Left ventricle myocardium inferior (tissue), 1 donor: ENCODE measurements at regions not wholly inside any gene's neighbourhood (a gene's known extent, or its start where the extent isn't known, plus 50 kb on each side); places are given as distances from the start of the nearest gene placed in this dataset.

Experiments
- DNase-seq: peaks from one replicate; pipeline ENCODE4 v3.0.0-alpha.2; 2020
- H3K27ac ChIP-seq: fragments of 200-600 bp; replicated peaks from 2 replicates; pipeline ENCODE4 v1.8.0; 2021
- H3K27me3 ChIP-seq: fragments of 200-600 bp; 2 replicates; pipeline ENCODE4 v1.8.0; 2021; ENCODE audit warnings: low read depth
- H3K36me3 ChIP-seq: fragments of 200-600 bp; 2 replicates; pipeline ENCODE4 v1.8.0; 2021
- H3K4me1 ChIP-seq: fragments of 200-600 bp; 2 replicates; pipeline ENCODE4 v1.8.0; 2021
- H3K4me3 ChIP-seq: fragments of 200-600 bp; 2 replicates; pipeline ENCODE4 v1.8.0; 2021; ENCODE audit warnings: mild to moderate bottlenecking, moderate library complexity
- H3K9me3 ChIP-seq: fragments of 200-600 bp; replicated peaks from 2 replicates; pipeline ENCODE4 v1.8.0; 2021
- CTCF ChIP-seq: fragments of 200-600 bp; IDR thresholded peaks from 2 replicates; pipeline ENCODE4 v1.8.0; 2021; ENCODE audit warnings: antibody characterized with exemption, mild to moderate bottlenecking, borderline replicate concordance
- intact Hi-C: fragments of 100-400 bp; cut with micrococcal nuclease; formaldehyde crosslinking; loops from one replicate; pipeline ENCODE4 v1.11.0; 2022
- donor health status: DM: no; HTN: yes; CAD: no; lungs with severe emphysema.

- TF ChIP-seq CTCF: no peak
- intact Hi-C loops: no loop called here
- Histone ChIP-seq H3K4me3 (no peak overlapping the region), H3K36me3 (no peaks in the 10 kb centered on the region), H3K27me3 (no peaks in the 10 kb centered on the region), H3K4me1 (peaks cover 19% of the 10 kb centered on the region), H3K27ac (no peak overlapping the region), H3K9me3 (no peaks in the 10 kb centered on the region)
- DNase-seq: no peak
Observed at GRCh38 chr12:25792031-25792430, 166.5 kb upstream of the RASSF8 start.

- Histone ChIP-seq H3K36me3 (no peaks in the 10 kb centered on the region), H3K4me1 (peaks cover 16% of the 10 kb centered on the region), H3K9me3 (no peaks in the 10 kb centered on the region), H3K27me3 (no peaks in the 10 kb centered on the region), H3K4me3 (no peak overlapping the region), H3K27ac (no peak overlapping the region)
- no peak for DNase-seq
- intact Hi-C loops: no loop called here
- TF ChIP-seq CTCF: no peak
Observed at GRCh38 chr12:25793196-25793595, 165.3 kb upstream of the RASSF8 start.

- Histone ChIP-seq H3K9me3 (no peaks in the 10 kb centered on the region), H3K4me1 (peaks cover 4% of the 10 kb centered on the region), H3K36me3 (no peaks in the 10 kb centered on the region), H3K27me3 (no peaks in the 10 kb centered on the region), H3K4me3 (no peak overlapping the region), H3K27ac (no peak overlapping the region)
- TF ChIP-seq CTCF: no peak
- intact Hi-C loops: no loop called here
- no peak for DNase-seq
Observed at GRCh38 chr12:25794571-25794970, 163.9 kb upstream of the RASSF8 start.

GRCh38 chr12:25796523-25797000, 161.9 kb upstream of the RASSF8 start:
- Histone ChIP-seq H3K27me3 (no peaks in the 10 kb centered on the region), H3K4me3 (no peak overlapping the region), H3K9me3 (no peaks in the 10 kb centered on the region), H3K4me1 (no peaks in the 10 kb centered on the region), H3K36me3 (no peaks in the 10 kb centered on the region), H3K27ac (no peak overlapping the region)
- no peak for TF ChIP-seq CTCF
- no peak for DNase-seq
- intact Hi-C loops: no loop called here

- no peaks in the 10 kb centered on the region for H3K27me3 ChIP-seq
- H3K36me3 ChIP-seq: no peaks in the 10 kb centered on the region
- no peaks in the 10 kb centered on the region for H3K4me1 ChIP-seq
- TF ChIP-seq CTCF: no peak
- DNase-seq: no peak
- H3K4me3 ChIP-seq: no peak overlapping the region
- H3K27ac ChIP-seq: no peak overlapping the region
- no peaks in the 10 kb centered on the region for H3K9me3 ChIP-seq
- intact Hi-C loops: no loop called here
Observed at GRCh38 chr12:25797386-25797785, 161.1 kb upstream of the RASSF8 start.

- no peaks in the 10 kb centered on the region for H3K9me3 ChIP-seq
- H3K4me1 ChIP-seq: no peaks in the 10 kb centered on the region
- no peak for DNase-seq
- H3K27ac ChIP-seq: no peak overlapping the region
- H3K36me3 ChIP-seq: no peaks in the 10 kb centered on the region
- no peaks in the 10 kb centered on the region for H3K27me3 ChIP-seq
- intact Hi-C loops: no loop called here
- no peak for TF ChIP-seq CTCF
- H3K4me3 ChIP-seq: no peak overlapping the region
Observed at GRCh38 chr12:25797949-25798348, 160.5 kb upstream of the RASSF8 start.
